ENCODE measurements at regions not wholly inside any gene's neighbourhood (a gene's known extent, or its start where the extent isn't known, plus 50 kb on each side); places are given as distances from the start of the nearest gene placed in this dataset.

DNA sequence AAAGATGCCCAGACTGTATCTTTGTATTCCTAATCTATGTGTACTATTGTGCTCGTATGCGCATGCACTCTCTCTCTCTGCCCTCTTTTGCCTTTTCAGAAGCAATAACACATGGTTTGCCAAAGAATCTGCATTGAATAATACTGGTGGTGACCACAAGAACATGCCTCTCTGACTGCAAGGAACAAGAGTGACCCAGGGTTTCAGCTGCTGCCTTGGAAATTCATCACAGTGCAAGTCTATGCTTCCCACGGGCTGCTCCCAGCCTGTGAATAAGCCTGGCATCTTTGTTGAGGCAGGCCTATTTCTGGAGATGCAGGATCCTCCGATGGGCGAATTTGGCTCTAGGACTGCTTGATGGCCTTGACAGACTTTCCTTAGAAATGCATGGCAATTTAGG, 689.4 kb upstream of the FANCL start:
- TF ChIP-seq, protein P1, sequence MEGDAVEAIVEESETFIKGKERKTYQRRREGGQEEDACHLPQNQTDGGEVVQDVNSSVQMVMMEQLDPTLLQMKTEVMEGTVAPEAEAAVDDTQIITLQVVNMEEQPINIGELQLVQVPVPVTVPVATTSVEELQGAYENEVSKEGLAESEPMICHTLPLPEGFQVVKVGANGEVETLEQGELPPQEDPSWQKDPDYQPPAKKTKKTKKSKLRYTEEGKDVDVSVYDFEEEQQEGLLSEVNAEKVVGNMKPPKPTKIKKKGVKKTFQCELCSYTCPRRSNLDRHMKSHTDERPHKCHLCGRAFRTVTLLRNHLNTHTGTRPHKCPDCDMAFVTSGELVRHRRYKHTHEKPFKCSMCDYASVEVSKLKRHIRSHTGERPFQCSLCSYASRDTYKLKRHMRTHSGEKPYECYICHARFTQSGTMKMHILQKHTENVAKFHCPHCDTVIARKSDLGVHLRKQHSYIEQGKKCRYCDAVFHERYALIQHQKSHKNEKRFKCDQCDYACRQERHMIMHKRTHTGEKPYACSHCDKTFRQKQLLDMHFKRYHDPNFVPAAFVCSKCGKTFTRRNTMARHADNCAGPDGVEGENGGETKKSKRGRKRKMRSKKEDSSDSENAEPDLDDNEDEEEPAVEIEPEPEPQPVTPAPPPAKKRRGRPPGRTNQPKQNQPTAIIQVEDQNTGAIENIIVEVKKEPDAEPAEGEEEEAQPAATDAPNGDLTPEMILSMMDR (IDR thresholded peaks at IDR 0.05; ENCODE audit: low read depth, low read length): no peak
- no peak for TF ChIP-seq EZH2phosphoT487 (IDR thresholded peaks at IDR 0.05; ENCODE audit: low read depth)

Data from OCI-LY3 (cell line).